GM20000 (cell line): ENCODE measurements at regions not wholly inside any gene's neighbourhood (a gene's known extent, or its start where the extent isn't known, plus 50 kb on each side); places are given as distances from the start of the nearest gene placed in this dataset.

Experiments used
- DNase-seq: peaks from one replicate; pipeline ENCODE4 v3.0.0; 2012; ENCODE audit warnings: low spot score
- TF ChIP-seq, protein P1 (sequence below): IDR thresholded peaks from 2 replicates; pipeline ENCODE4 v1.5.1; 2012; ENCODE audit warnings: mild to moderate bottlenecking, control low read depth; ENCODE audit errors: extremely low read depth, missing control alignments

DNA sequence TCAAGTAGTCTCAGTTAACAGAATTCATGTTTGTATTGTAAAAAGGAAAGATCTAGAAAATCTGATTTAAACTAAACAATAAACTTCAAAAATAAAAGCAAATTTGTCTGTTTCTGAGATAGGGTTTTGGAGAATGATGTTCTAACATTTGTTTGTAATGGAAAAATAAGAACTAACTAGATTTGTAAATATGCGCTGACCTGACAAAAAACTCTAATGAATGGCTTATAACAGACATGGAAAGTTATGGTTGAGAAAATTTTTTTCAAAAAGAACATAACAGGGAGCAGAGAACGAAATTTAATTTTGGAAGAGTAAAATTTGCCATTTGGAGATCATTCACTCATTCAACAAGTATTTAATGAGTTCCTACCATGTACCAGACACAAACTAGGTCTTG lies 179.0 kb upstream of the TARS1 start:
- TF ChIP-seq, protein P1, sequence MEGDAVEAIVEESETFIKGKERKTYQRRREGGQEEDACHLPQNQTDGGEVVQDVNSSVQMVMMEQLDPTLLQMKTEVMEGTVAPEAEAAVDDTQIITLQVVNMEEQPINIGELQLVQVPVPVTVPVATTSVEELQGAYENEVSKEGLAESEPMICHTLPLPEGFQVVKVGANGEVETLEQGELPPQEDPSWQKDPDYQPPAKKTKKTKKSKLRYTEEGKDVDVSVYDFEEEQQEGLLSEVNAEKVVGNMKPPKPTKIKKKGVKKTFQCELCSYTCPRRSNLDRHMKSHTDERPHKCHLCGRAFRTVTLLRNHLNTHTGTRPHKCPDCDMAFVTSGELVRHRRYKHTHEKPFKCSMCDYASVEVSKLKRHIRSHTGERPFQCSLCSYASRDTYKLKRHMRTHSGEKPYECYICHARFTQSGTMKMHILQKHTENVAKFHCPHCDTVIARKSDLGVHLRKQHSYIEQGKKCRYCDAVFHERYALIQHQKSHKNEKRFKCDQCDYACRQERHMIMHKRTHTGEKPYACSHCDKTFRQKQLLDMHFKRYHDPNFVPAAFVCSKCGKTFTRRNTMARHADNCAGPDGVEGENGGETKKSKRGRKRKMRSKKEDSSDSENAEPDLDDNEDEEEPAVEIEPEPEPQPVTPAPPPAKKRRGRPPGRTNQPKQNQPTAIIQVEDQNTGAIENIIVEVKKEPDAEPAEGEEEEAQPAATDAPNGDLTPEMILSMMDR = no peak
- no peak for DNase-seq

DNA sequence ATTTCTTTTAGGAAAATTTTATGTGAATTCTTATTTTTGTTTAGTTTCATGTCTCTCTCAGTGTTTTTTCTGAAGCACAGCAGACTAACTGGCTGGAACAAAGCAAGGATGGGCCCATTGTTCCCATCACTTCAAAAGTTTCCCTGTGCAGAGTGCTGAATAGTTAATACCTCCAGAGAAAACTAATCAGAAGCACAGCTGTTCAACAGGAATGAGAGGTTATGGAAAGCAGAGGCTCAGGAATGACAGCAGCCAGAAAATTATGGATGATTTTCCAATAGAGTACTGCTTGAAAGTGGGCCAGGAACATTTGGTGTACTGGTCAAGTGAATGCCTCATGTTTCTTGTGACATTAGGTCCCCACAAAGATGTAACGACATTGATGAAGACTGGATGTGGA lies 173.0 kb upstream of the TARS1 start:
- TF ChIP-seq, protein P1 = no peak
- DNase-seq = no peak

DNA sequence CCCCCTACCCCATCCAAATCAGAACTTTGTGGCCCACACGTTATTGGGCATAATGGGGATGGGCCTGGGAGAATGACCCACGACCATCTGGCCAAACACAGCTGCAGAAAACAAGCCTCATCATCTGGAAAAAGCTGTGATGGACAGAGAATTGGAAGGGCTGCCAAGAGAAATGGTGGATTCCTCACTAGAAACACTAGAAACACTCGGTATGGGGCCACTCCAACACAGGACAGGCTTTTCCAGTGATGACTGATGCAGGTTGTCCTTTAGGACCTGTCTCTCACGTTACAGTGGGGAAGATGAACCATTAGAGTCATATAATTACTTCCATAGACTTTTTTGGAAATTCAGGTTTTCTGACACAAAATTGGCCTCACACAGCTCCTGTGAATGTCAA lies 172.4 kb upstream of the TARS1 start:
- TF ChIP-seq, protein P1 = no peak
- DNase-seq = no peak

DNA sequence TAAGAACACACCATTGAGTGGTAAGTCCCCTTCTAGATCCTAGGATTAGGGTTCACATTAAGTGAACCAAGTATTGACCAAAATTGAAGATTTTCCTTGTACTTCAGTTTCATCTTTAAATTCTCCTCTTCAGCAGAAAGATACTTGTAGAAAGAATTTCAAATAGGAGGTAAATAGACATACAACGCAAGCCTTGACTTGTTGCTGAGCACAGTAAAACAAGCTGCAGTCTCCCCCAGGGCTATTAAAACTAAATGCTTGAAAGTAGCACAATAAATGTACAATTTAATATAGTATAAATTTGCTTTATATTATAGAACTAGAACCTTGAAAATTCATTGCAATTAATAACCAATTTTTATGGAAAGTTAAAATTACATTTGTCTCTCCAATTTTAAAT lies 170.1 kb upstream of the TARS1 start:
- DNase-seq = no peak
- TF ChIP-seq, protein P1 = no peak

DNA sequence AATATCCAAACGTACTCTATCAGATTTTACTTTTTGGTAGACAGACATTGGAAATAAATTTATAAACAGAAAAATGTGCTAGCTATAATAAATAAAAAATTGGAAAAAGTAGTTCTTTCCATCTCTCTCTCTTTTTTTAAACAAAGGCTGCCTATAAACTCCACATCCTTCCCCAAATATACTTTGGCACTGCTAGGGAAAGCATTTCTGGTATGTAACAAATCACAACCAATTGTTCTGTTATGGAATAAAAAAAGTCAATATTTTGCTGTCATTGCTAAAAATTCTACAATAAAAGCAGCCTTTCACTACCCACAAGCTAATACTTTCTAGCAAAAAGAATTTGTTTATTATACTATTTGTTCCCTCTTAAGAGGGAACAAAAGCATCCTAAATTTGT lies 169.2 kb upstream of the TARS1 start:
- no peak for DNase-seq
- TF ChIP-seq, protein P1 = no peak

DNA sequence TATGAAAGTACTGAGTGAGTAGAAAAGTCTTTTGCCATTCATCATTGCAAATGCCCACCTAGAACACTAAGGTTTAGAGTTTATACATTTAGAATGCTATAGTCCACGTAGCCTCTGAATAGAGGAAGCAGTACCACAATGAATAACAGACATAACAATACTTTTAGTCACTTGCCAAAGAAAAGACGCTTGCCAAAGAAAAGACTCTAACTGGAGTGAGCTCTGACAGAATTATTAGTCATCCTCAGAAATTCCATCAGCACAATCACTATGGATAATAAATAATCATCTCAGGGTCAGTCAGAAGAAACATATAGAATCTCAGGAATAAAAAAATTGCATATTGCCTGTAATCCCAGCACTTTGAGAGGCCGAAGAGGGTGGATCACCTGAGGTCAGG lies 168.5 kb upstream of the TARS1 start:
- TF ChIP-seq, protein P1 = no peak
- no peak for DNase-seq

DNA sequence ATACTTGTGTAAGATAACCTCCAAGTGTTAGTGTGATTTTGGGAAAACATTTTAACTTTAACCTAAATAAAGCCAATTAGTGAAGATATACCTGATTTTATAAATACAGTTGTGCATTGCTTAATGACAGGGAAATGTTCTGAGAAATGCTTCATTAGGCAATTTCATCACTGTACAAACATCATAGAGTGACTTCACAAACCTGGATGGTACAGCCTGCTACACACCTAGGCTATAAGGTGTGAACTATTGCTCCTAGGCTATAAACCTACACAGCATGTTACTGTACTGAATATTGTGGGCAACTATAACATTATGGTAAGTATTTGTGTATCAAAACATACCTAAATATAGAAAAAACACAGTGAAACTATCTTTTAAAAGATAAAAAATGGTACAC lies 166.8 kb upstream of the TARS1 start:
- DNase-seq = no peak
- TF ChIP-seq, protein P1 = no peak
